Muscle of back (tissue), 3 donors: ENCODE measurements at regions not wholly inside any gene's neighbourhood (a gene's known extent, or its start where the extent isn't known, plus 50 kb on each side); places are given as distances from the start of the nearest gene placed in this dataset.
A peak's percentile ranks its signal among the peaks of the same experiment; 100 is the strongest.
"Not testable (repeated sequence)": the region's sequence is repeated elsewhere in the genome, so short reads cannot be mapped to it uniquely, and the experiment has no call there.

Experiments used
- DNase-seq, 3 donors: peaks; one replicate each; pipeline versions ENCODE4 v3.0.0 to v3.0.0-alpha.2; 2013

DNA sequence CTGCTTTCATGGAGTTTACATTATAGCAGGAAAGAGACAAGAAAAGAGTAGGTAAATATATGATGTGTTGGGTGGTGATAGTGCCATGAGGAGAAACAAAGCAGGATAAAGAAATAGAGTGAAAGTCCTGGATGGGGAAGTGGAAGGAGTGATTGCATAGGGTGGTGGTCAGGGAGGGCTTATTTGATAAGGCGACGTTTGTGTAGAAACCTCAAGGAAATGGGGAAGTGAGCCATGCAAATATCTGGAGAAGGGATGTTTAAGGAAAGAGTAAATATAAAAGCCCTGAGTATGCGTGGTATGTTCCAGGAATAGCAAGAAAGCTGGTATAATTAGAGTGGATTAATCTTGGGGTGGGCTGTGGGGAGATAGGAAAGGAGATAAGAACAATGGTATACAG, 134.7 kb upstream of the SV2C start:
- no peak for DNase-seq

DNA sequence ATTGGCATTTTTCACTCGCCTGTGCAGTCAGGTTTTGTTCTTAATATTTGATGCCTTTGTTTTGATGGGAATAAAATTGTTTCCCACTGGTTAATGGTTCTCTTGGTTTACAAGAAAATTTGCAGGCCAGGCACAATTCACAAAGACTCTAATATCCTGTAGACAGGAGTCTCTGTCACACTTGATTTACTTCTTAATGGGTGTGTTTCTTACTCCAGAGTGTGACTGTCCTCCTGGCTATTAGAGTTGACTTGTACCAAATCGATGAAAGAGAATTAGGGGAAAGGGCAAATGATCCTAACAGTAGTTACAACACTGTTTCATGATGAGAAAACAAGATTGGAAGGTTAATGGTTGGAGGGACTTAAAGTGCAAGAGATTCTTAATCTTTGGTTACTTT, 142.8 kb upstream of the SV2C start:
- DNase-seq = no peak

DNA sequence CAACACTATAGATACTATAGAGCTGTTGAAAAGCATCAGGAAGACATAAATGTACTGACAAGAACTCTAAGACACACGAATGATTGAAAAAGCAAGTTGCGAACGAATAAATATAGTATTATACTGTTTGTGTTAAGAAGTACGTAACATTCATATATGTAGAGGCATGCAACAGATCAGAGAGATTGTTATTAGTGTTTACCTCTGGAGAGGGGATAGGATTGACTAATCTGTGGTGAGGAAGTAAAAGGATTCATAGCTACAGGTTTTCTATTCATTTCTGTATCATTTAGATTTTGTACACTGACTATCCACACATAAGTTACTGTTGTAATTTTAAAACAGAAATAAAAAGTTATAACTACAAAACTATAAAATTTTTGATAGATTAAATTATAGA, 147.6 kb upstream of the SV2C start:
- no peak for DNase-seq

DNA sequence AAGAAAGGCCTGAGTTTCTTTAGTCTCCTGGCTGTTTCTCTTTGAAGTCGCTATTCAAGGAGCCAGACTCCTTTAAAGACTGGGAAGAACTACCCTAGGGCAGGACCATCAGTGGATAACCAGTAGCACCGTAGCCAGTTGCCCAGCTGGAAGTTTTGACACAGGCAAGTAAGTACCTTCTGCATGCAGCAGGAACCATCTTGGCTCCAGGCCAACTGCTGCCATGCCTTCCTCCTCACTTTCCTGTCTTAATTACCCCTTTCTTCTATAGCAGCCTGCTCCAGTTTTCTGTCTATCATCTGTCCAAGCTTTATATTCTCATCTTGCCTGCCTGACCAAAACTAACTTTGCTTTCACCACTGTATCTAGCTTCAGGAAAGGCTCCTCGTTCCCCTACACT, 149.7 kb upstream of the SV2C start:
- DNase-seq = no peak

DNA sequence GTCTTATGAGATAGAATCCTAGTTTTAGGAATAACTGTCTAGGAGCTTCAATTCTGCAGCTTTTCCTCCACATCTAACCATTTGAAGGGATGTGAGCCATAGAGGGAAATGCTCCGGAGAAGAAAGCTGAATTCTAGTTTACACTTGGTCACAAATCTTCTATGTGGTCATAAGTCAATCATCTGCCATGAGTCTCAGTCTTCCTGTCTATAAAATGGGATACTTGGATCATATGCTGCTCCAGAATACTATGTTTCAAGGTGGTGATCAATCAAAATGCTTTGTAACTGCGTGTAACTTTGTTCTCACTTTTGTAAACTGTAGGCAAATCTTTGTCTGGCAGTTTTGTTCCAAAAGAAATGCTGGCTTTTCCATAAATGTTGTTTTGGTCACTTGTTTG, 152.0 kb upstream of the SV2C start:
- DNase-seq = no peak

DNA sequence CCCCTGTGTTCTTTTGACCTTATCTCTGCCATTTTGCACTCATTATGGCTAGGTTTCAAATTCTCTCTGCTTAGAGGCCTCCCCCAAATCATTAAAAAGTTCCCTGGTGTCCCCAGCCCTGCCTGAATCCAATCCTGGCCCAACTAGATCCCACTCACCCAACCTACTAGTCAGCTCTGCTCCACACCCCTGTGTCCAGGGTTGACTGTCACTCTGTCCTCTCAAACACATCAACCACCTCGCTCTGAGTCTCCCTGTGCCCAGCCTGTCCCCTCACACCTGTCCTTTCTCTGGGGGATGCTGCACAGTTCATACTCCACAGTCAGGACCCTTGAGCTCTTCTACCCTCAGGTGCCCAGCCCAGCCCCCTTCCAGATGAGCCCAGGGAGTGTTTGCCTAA, 154.2 kb upstream of the SV2C start:
- DNase-seq = no peak

DNA sequence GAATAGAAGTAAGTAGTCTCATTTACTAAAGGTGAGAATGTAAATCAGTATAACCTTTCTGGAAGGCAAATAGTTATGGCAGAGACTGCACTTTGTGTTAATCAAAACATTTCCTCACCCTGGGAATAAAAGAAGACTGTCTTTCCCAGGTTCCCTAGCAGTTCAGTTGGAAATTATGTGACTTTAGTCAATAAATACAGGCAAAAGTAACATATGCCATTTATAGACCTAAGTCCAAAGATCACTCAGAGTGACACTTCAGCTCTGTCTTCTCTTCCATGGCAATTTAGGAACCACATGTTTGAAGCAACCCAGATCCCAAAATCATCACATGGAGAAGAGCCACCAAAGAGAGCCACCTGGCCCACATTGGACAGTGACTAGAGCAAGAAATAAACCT, 160.7 kb upstream of the SV2C start:
- no peak for DNase-seq

DNA sequence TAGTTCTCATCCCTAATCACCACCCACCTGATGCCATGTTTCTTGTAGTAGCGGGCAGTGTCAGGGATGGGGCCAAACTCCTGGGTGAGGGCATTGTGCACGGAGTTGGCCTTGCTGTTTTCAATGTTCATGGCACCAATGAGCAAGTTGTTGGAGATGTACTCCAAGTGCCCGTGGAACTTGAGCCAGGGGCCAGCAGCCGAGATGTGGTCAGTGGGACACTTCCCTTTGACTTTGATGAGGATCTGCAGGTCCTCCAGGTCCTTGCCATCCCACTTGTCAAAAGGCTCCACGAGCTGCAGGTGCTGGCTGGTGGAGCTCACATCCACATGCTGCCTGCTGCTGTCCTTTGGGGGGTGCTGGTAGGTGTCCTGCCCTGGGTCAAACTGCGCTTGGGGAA, 162.2 kb upstream of the SV2C start:
- no peak for DNase-seq

DNA sequence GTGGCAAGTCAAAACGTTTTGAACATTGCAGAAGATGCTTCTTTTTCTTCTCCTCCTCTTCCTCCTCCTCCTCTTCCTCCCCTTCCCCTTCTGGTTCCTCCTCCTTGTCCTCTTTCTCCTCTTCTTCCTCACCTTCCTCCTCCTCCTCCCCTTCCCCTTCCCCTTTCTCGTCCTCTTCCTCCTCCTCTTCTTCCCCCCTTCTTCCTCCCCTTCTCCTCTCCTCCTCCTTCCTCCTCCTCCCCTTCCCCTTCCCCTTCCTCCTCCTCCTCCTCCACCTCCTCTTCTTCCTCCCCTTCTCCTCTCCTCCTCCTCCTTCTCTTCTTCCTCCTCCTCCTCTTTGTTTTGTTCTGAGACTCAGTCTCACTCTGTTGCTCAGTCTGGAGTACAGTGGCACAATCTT, 167.0 kb upstream of the SV2C start:
- DNase-seq = no peak

DNA sequence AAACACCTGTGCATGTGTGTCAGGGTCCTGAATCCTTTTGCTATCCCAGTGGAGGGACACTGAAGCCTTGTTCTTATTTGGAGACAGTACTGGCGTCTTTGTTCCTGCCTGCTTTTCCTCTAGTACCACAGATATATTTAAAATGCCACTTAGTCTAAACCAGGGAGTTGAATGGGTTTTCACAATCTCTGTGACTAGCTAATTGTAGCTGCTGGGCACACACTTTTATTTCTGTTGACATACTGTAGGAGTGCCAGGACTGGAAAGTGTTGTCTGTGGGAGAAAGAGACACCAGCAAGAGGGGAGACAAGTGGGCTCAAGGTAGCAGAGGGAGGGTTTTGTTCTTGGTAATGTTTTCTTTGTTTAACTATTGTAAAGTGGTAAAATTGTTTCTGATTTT, 174.0 kb upstream of the SV2C start:
- no peak for DNase-seq

DNA sequence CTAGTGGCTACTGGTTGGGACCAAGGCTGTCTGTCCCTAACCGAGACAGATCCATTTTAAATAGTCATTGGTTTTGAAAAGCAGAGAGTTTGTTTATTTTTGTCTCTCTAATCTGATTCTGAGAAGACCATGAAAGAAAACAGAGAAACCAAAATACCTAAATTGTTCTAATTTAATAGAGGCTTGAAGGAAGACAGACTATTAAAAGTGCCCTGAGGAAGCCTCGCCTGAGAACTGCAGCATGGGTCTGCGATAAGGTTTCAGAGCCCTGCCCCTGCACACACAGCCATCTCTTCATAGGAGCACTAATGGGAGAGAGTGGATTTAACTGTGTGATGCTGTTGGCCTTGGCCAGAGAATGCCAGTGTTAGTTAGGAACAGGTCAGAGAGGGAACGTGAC, 175.5 kb upstream of the SV2C start:
- DNase-seq = no peak

DNA sequence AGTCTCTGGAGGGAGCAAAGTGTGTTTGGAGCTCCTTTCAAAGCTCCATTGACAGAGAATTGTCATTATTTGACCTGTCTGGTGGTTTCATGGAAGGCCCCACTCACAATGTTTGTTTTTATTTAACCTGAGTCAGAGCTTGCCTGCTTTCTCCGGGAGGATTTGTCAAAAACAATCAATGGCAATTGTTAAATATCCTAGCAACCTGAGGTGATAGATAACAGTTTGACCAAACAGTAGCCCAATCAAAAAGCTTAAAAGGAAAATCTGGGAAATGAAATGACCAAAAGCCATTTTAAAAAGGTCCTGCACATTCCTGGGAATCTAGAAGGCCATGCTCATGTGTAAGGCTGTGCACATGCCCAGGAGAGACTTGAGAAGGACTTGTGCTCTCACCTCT, 177.2 kb upstream of the POC5 start:
- DNase-seq = no peak

DNA sequence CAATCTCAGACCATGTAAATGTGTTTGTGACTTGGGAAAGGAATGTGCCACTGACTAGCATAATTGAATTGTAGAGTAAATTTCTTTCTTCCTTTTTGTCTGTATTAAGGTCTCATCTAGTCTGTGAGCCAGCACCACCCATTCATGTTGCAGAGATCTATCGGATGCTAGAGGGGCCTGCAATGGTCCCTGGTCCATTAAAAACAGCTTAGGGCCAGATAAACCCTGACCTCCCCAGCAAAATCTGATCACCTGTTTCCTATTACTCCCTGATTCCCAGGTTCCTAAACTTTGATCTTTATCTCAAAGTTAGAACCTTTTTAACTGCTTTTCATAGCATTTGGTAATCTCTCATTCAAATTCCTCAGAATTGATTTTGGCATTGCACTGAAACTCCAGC, 174.5 kb upstream of the POC5 start:
- no peak for DNase-seq

DNA sequence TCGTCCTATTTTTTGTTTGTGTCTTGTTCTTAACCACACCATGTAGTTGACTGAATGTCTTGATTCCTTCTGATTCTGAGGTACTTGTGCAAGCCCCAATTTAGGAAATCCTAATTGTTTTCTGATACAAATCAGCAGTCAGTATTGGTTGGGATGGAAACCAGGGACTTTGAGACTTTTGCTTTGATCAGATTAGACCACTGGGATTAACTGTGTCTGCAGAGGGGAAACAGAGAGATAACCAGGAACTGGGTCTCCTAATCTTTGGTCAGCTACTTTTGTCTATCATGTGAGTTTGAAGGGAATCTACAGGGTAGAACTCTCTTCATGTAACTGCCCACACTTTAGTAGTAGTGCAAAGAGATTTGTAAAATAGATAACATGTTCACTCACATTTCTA, 173.8 kb upstream of the POC5 start:
- no peak for DNase-seq

DNA sequence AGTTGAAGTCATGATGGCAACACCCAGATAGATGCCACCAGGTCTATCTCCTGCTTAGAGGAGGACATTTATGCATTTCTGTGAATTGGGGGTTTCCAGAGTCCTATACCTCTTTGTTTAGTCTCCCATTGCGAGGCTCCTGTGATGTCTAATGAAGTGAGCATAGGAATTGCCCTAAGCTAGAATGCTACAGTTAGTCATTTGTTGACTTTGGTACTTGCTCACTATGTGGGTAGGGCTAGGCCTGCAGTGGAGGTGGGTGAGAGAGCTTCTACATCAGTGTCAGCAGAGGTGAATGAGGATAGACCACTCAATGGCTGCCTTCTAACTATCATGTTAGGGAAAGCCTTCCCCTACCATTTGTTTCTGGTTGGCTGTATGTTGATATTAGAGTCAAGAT, 173.3 kb upstream of the POC5 start:
- DNase-seq = no peak

DNA sequence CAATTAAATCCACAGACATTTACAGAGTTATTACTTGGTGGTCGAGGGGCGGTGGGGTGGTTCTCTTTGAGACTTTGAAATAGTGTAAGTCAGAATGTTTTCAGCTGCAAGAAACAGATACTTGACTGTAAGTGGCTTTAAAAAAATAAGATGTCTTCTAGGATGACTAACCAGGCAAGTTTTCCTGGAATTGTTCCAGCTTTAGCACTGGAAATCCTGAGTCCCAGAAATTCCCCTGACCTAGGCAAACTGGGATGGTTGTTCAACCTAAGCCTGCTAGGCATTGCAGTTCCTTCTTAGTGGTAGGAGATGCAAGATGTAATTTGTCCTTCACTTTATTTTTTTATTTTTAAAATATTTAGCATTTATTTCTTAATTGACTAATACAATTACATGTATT, 169.5 kb upstream of the POC5 start:
- no peak for DNase-seq

DNA sequence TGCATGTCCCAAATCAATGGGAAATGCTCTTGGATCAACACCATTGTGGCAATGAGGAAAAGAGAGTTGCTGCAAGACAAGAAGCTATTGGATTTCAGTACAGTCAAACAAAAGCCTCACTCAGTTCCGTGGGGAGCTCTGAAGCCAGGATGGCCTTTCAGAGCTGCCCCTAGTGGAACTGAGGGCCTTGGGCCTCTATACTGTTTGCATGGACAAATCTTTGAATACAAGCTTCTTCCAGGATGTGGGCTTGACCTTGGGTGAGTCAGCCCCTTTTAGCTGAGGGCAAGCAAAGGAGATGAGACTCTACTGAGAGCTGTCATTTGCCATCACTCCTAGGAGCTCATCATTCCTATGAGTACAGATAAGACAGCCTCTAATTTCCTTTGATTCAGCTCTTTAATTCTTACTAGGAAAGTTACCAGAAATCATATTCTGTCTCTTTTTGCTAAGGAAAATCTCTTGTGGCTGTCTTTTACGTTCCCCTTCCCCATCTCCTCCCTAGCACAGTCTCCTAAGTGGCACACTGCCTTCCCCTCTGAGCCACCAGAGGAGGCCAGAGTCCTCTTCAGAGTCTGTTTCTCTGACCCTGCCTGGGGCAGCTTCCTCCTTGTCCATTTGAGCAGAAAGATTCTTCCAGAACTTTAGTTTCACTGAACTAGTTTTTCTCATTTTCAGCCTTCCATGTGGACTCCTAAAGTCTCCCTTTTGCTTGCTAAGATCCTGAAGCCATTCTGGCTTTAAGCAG, 168.8 kb upstream of the POC5 start:
- DNase-seq = peak in 1 of 3 donors; percentile 3

DNA sequence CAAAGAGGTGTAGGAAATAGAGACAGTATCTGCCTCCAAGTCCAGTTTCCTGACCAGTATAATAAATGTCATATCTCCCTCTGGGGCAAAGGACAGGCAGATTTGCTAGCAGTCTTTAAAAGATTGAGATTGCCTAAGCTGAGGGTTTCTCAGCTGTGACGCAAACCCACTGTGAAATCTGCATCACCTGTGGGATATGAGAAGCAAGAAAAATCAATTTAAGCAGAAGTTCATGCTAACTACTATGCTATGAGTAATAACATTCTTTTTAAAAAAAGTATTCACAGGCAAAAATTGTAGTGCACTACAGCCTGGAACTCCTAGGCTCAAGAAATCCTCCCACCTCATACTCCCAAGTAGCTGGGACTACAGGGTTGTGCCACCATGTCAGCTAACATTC, 168.1 kb upstream of the POC5 start:
- no peak for DNase-seq

DNA sequence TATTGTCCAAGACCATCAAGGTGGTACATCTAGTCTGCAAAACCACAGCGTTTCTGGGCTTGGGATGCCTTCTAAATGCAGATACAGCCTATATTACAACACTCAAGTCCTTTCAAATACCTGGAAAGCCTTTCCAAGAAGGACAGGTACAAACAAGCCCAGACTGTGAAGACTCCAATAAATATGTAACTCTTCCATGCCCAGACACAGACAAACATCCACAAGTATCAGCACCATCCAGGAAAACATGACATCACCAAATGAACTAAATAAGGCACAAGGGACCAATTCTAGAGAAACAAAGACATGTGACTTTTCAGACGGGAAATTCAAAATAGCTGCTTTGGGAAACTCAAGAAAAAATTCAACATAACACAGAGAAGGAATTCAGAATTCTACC, 152.7 kb upstream of the POC5 start:
- no peak for DNase-seq

DNA sequence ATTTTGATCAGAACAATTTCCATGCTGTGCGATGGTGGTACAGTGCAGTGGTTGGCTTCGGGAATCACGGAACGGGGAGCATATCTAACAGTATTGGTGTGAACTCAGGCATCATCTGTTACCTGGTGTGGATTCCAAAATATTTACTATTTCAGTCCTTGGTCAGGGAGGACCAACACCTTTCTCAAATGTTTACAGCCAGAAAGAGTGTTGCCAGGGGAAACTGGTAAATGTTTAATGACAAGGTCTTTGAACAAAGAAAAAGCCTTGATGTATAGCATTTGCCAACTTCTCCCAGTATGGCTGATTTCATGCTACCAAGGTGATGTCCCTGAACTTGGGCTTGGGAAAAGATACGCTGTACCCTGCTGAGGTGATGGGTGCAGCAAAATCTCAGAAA, 145.6 kb upstream of the POC5 start:
- no peak for DNase-seq

DNA sequence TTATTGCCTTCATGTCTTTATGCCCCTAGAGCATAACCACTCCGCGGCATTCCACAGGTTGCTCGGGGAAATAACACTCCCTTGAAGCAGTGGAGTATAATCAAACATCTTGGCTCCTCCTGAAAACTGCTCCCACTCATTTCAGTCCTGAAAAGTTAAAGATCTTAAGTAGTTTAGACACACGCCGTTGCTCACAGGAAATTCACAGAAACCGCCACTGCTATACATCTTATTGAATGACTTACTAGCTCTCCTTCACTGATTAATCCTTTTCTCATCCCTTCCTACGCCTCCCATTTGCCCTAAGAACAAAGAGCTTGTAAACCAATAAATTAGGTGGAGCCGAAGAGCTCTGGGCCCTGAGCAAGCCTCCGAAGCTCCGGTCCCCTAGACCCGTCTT, 142.4 kb upstream of the POC5 start:
- DNase-seq = not testable (repeated sequence)

DNA sequence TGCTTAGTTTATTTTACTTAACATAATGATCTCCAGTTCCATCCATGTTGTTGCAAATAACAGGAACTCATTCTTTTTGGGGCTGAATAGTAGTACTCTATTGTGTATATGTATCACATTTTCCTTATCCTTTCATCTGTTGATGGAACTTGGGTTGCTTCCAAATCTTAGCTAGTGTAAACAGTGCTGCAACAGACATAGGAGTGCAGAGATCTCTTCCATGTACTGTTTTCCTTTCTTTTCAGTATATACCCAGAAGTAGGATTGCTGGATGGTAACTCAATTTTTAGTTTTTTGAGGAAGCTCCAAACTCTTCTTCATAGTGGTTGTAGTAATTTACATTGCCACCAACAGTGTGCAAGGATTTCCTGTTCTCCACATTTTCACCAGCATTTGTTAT, 138.8 kb upstream of the POC5 start:
- DNase-seq = no peak

DNA sequence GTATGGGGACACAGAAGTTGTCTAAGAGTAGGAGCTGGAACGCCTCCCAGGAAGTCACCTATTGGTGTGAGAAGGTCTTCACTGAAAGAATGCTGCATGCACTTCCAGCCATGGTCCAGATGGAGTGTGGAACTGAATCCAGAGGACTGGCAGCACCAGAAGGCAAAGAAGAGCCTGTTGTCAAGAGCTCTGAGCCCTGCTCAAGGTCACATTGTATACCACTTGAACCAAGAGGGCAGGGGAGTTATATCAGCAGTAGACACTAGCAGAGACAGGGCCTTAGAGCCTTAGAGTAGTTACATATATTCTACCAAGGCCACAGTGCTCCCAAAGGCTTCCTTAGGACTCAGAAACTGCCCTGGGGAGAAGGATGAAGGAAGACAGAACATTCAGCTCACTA, 130.8 kb upstream of the POC5 start:
- DNase-seq = no peak

DNA sequence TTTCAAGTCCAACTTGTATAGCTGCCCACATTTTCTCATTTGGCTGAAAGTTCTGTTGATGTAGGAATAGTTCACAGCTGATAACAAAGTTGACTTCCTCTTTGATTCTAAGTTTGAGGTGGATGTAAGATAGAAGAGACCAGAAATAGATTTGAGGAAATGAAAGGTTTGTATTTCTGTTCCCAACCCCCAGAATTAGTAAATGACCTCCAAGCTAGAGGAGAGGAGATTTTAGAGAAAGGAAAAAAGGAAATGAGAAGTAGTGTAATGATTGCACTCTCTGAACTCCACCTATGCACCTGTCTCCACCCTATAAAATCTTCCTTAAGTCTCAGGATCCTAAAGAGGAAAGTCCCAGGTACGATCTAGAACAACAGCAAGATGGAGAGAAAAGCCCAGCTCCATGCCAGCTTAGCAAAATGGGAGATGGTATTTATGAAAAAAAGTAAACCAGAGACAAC, 130.4 kb upstream of the POC5 start:
- no peak for DNase-seq

DNA sequence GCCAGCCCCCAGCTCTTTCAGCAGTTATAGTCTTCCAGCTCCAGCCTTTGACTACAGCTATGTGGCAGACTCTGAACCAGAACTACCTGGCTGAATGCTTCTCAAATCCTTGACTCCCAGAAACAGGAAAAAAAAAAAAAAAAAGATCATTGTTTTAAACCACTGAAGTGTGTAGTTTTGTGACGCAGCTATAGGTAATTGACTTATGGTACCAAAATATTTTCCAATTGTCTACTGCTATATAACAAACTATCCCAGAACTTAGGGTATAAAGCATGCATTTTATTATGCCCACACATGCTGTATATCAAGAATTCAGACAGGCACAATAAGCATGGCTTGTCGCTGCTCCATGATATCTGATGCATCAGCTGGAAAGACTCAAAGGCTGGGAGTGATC, 127.1 kb upstream of the POC5 start:
- DNase-seq = no peak
